ENCODE measurements at regions not wholly inside any gene's neighbourhood (a gene's known extent, or its start where the extent isn't known, plus 50 kb on each side); places are given as distances from the start of the nearest gene placed in this dataset.

DNA sequence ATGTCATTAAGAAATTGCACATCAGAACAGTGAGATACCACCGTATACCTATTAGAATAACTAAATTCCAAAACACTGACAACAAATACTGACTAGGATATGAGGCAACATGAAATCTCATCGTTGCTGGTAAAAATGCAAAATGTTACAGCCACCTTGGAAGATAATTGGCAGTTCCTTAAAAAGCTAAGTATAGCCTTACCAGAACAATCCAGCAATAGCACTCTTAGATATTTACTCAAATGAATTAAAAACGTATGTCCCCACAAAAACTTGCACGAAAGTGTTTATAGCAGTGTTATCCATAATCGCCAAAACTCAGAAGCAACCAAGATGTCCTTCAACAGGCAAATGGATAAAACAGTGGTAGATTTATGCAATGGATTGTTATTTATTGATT, 241.7 kb downstream of the EPHA4 start:
- TF ChIP-seq ZNF362 (tag by site-specific recombination; IDR thresholded peaks at IDR 0.05), result no peak
- TF ChIP-seq ZNF621 (tag by site-specific recombination; IDR thresholded peaks at IDR 0.05), result no peak
- TF ChIP-seq ZNF600 (tag by site-specific recombination; IDR thresholded peaks at IDR 0.05), result no peak
- no peak for TF ChIP-seq ZNF549 (tag by site-specific recombination; IDR thresholded peaks at IDR 0.05)
- no peak for TF ChIP-seq KLF17 (tag by site-specific recombination; IDR thresholded peaks at IDR 0.05)
- TF ChIP-seq ZNF830 (tag by site-specific recombination; IDR thresholded peaks at IDR 0.05; ENCODE audit: low read depth), result no peak
- no peak for TF ChIP-seq ZNF624 (tag by site-specific recombination; IDR thresholded peaks at IDR 0.05)
- TF ChIP-seq, protein P1, sequence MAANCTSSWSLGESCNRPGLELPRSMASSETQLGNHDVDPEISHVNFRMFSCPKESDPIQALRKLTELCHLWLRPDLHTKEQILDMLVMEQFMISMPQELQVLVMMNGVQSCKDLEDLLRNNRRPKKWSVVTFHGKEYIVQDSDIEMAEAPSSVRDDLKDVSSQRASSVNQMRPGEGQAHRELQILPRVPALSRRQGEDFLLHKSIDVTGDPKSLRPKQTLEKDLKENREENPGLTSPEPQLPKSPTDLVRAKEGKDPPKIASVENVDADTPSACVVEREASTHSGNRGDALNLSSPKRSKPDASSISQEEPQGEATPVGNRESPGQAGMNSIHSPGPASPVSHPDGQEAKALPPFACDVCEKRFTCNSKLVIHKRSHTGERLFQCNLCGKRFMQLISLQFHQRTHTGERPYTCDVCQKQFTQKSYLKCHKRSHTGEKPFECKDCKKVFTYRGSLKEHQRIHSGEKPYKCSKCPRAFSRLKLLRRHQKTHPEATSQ (tag by site-specific recombination; IDR thresholded peaks at IDR 0.05), result no peak
- no peak for TF ChIP-seq KLF16 (tag by site-specific recombination; IDR thresholded peaks at IDR 0.05)
- TF ChIP-seq ZNF302 (tag by site-specific recombination; IDR thresholded peaks at IDR 0.05; ENCODE audit: low read depth), result no peak
- no peak for TF ChIP-seq ZBTB49 (tag by site-specific recombination; IDR thresholded peaks at IDR 0.05; ENCODE audit: low read depth)
- no peak for TF ChIP-seq ZBTB7A (tag by site-specific recombination; IDR thresholded peaks at IDR 0.05; ENCODE audit: low read depth)
- no peak for TF ChIP-seq ZNF530 (tag by site-specific recombination; IDR thresholded peaks at IDR 0.05; ENCODE audit: low read depth)
- TF ChIP-seq ZNF140 (tag by site-specific recombination; IDR thresholded peaks at IDR 0.05), result no peak
- no peak for TF ChIP-seq ZNF138 (tag by site-specific recombination; IDR thresholded peaks at IDR 0.05; ENCODE audit: borderline replicate concordance)
- TF ChIP-seq GLIS2 (tag by site-specific recombination; IDR thresholded peaks at IDR 0.05), result no peak
- TF ChIP-seq HOXD13 (CRISPR knock-in tag; IDR thresholded peaks at IDR 0.05; ENCODE audit: borderline replicate concordance), result no peak
- Histone ChIP-seq H3K4me3 (ENCODE audit: low read depth, low read length) (no peak overlapping the region), H3K36me3 (ENCODE audit: control insufficient read depth in 2 of 2, insufficient read depth in 1 of 2, low read length in 2 of 2) (no peaks in the 10 kb centered on the region), H3K9me3 (ENCODE audit: control insufficient read depth, insufficient read depth, low read depth, low read length) (no peaks in the 10 kb centered on the region), H3K27ac (ENCODE audit: extremely low read depth, low read depth, low read length) (no peak overlapping the region), H3K4me1 (ENCODE audit: control insufficient read depth, insufficient read depth, low read length) (no peaks in the 10 kb centered on the region)
- CTCF ChIA-PET, result interaction anchor here (0.7 kb wide), 1 partner anchor 1789 kb away, joined by 5 read pairs; no protein-coding TSS in a partner anchor
- POLR2A ChIA-PET, result no interaction called here

GRCh38 chr2:221334481-221335218, 237.5 kb downstream of the EPHA4 start:
- ChIA-PET CTCF (interaction anchor here (0.7 kb wide), 1 partner anchor 52 kb away, joined by 3 read pairs; no protein-coding TSS in a partner anchor), POLR2A (no interaction called here)
- Histone ChIP-seq H3K4me1 (ENCODE audit: control insufficient read depth, insufficient read depth, low read length) (no peaks in the 10 kb centered on the region), H3K36me3 (ENCODE audit: control insufficient read depth in 2 of 2, insufficient read depth in 1 of 2, low read length in 2 of 2) (no peaks in the 10 kb centered on the region), H3K27ac (ENCODE audit: extremely low read depth, low read depth, low read length) (no peak overlapping the region), H3K9me3 (ENCODE audit: control insufficient read depth, insufficient read depth, low read depth, low read length) (no peaks in the 10 kb centered on the region), H3K4me3 (ENCODE audit: low read depth, low read length) (no peak overlapping the region)
- TF ChIP-seq ZNF292 (tag by site-specific recombination; IDR thresholded peaks at IDR 0.05; ENCODE audit: borderline replicate concordance, low read depth) (no peak), ZSCAN30 (tag by site-specific recombination; IDR thresholded peaks at IDR 0.05) (no peak), HOXA7 (CRISPR knock-in tag; IDR thresholded peaks at IDR 0.05; ENCODE audit: borderline replicate concordance) (no peak), ZNF366 (tag by site-specific recombination; conservative IDR thresholded peaks at IDR 0.05) (no peak), ZNF580 (tag by site-specific recombination; IDR thresholded peaks at IDR 0.05) (no peak), ZNF23 (tag by site-specific recombination; IDR thresholded peaks at IDR 0.05; ENCODE audit: borderline replicate concordance) (no peak), ZNF112 (tag by site-specific recombination; IDR thresholded peaks at IDR 0.05) (no peak)
